H7 (cell line): ENCODE measurements at regions not wholly inside any gene's neighbourhood (a gene's known extent, or its start where the extent isn't known, plus 50 kb on each side); places are given as distances from the start of the nearest gene placed in this dataset.

ENCODE experiments used
- DNase-seq: peaks from one replicate; pipeline ENCODE4 v3.0.0; 2012
- H3K27me3 ChIP-seq: 2 replicates; pipeline ENCODE4 v1.6.0; 2011; ENCODE audit warnings: mild to moderate bottlenecking, low read length; ENCODE audit not compliant: control insufficient read depth, insufficient read depth
- H3K36me3 ChIP-seq: replicated peaks from 2 replicates; pipeline ENCODE4 v1.5.1; 2011; ENCODE audit warnings: low read length; ENCODE audit not compliant: control insufficient read depth, insufficient read depth
- H3K4me3 ChIP-seq: 2 replicates; pipeline ENCODE4 v1.5.1; 2011; ENCODE audit warnings: low read depth, mild to moderate bottlenecking, control low read depth, low read length, moderate library complexity; ENCODE audit not compliant: insufficient read depth

DNA sequence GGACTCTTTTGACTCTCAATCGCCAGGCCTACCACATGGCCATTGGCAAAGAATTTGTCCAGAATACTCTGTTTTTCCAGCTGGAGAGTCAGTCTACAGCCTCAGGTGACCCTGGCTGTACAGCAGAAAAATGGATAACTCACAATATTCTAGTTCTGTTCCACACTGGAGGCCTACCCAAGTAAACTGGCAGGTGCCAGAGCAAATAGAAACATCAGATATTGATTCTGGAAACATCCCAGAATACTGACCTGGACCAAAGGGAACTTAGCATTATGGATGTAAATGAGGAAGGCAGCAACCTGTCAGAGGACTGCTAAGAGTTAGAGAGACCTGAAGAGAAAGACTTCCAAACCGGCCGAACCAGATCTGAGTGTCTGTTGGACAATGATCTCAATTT, 147.9 kb upstream of the SMAD1 start:
- no peaks in the 10 kb centered on the region for H3K36me3 ChIP-seq
- no peak overlapping the region for H3K4me3 ChIP-seq
- no peak for DNase-seq
- no peaks in the 10 kb centered on the region for H3K27me3 ChIP-seq

DNA sequence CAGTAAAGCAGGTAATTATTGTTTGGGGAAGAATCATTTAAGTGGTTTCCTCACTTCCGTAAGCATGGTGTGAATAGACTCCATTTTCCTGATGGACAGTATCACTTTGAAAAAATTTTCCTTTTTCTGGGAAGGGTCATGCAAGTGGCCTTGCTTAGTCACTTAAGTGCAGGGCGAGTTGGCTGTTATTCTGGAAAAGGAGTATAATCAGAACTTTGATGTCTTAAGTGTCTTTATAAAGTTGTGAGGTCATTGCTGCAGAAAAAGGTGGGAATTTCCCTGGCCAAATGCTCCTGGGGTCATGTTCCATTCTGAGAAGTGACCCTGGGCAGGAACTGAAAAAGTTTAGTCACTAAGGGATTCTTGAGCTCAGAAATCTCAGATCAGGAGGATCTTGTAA, 146.1 kb upstream of the OTUD4 start:
- H3K27me3 ChIP-seq: no peaks in the 10 kb centered on the region
- H3K4me3 ChIP-seq: no peak overlapping the region
- no peaks in the 10 kb centered on the region for H3K36me3 ChIP-seq
- DNase-seq: no peak

DNA sequence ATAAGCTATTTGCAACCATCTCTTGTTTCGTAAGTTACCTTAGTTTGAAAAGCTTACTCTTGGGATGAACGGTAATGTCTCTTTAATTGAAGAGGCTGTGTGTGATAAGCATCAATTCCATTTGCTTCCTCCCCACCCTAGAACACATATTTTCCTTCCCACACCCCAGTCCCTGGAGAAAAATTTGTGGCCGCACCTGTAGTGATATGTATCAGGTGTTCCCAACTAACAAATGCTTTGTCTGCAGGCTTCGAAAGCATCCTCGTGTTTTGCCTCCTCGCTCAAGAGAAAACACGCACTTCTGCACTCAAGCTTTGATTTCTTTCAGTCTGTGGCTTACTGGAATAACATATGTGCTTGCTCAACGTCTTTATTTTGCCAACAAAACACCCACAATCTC, 143.8 kb upstream of the OTUD4 start:
- no peak overlapping the region for H3K4me3 ChIP-seq
- no peaks in the 10 kb centered on the region for H3K27me3 ChIP-seq
- no peaks in the 10 kb centered on the region for H3K36me3 ChIP-seq
- no peak for DNase-seq

DNA sequence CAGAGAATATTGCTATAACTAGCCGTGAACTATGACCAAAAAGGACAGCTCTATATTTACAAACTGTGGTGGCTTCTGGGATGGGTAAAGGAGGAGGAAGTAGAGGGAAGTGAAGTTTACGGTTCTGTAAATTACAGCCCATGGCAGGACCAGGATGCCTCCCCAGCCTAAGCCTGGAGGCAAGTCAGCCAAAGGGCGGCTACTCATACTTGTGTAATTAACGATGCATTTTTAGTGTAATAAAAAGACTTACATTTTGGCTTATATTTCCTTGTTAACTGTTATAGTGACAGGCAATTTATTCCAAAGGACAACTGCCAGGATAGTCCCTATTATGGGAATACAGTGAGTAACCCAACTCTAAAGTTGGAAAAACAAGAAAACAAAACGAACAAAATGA, 139.9 kb upstream of the OTUD4 start:
- Histone ChIP-seq H3K27me3 (no peaks in the 10 kb centered on the region), H3K4me3 (no peak overlapping the region), H3K36me3 (no peaks in the 10 kb centered on the region)
- DNase-seq: no peak

DNA sequence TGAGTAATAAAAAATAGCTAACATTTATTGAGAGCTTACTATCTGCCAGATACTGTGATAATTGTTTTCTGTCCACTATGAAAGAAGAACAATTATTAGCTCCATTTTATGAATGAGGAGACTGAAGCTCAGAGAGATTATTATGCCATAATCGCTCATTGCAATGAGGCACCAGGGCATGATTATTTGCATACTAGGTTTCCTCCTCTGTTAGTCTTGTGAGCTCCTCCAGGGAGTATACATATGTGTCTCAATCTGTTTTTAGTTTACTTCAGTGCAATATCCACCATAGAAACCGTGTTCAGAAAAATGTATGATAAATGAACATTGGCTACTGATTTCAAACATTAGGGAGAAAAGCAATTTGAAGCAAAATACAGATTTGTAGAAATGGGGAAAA, 139.4 kb upstream of the OTUD4 start:
- no peaks in the 10 kb centered on the region for H3K27me3 ChIP-seq
- no peak for DNase-seq
- H3K4me3 ChIP-seq: no peak overlapping the region
- H3K36me3 ChIP-seq: no peaks in the 10 kb centered on the region

DNA sequence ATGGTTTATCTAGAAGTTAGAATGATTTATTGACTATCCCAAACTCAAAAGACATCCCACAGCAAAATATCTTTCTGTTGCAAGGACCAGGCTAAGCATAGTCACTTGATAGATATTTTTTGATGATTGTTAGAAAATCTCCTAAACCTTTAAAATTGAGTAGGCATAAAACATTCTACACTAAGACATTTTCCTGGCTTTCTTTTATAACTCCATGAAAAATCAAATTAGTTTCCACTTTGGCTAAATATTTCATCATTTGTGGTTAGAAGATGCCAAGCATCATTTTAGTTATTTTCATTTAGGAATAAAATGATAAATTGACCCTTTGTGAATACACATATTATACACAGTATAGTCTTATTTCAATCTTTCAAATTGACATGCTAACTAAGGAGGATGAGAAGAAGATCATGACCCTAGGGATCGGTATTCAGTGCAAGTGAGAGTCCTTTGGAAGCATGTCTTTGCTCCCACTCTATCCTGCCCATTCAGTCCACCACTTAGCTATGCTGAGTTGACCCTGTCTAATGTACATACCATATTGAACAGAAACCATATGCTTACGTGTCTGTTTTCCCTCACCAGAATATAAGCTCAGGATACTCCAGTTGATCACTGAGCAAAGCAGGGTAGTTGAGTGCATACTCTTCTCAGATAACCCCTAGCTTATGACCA, 136.6 kb upstream of the OTUD4 start:
- Histone ChIP-seq H3K4me3 (no peak overlapping the region), H3K36me3 (no peaks in the 10 kb centered on the region), H3K27me3 (no peaks in the 10 kb centered on the region)
- no peak for DNase-seq

DNA sequence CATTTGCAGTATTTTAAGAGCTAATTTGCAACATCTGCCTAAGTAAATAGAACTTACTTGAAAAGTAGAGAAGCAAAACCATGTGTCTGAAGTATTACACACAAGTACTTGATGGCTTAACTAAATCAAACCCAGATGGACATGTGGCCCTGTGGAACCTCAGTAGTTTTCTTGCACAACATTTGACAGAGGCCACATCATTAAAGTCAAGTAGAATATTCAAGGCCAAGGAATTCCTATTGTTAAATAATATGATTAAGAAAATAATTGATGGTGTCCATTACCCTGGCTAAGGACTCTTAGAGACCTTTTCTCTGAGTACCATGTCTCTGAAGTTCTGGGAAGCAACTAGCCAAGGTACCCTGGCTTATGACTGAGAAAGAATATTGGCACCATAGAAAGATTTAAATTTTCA, 135.4 kb upstream of the OTUD4 start:
- DNase-seq: no peak

DNA sequence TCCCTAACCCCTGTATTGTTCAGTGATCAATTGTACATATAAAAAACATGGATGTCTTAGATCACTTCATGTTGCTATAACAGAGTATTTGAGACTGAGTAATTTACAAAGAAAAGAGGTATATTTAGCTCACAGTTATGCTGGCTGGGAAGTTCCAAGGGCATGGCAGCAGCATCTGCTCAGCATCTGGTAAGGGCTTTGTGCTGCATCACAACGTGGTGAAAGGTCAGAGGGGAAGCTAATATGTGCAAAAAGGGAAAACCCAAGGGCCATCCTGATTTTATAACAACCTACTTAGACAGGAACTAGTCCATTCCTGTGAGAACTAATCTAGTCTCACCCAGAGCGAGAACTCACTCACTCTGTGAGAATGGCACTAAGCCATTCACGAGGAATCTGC, 128.2 kb upstream of the OTUD4 start:
- H3K36me3 ChIP-seq: no peaks in the 10 kb centered on the region
- no peak overlapping the region for H3K4me3 ChIP-seq
- DNase-seq: no peak
- no peaks in the 10 kb centered on the region for H3K27me3 ChIP-seq

More for the DNA sequence above, 135.4 kb upstream of the OTUD4 start:
- H3K4me3 ChIP-seq: no peak overlapping the region
- H3K36me3 ChIP-seq: no peaks in the 10 kb centered on the region
- H3K27me3 ChIP-seq: no peaks in the 10 kb centered on the region

DNA sequence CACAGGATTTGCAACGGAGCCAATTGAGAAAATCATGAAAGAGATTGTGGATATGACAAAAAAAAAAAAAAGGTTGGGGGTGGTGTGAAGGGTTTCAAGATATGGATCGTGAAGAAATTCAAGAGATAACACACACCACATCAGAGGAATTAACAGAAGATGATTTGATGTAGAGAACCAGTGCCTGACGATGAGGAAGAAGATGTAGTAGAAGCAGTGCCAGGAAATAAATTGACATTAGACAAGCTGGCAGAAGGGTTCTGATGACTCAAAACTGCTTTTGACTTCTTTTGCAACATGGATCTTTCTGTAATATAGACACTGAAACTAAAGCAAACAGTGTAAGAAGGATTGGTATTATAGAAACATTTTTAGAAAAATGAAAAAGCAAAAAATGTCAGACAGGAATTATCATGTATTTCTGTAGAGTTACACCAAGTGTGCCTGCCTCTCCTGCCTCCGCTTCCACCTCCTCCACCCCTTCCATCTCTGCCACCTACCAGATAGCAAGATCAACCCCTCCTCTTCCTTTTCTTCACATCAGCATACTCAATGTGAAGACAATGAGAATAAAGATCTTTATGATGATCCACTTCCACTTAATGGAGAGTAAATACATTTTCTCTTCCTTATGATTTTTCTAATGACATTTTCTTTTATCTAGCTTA, 127.5 kb upstream of the OTUD4 start:
- no peak overlapping the region for H3K4me3 ChIP-seq
- H3K36me3 ChIP-seq: no peaks in the 10 kb centered on the region
- no peak for DNase-seq
- no peaks in the 10 kb centered on the region for H3K27me3 ChIP-seq

DNA sequence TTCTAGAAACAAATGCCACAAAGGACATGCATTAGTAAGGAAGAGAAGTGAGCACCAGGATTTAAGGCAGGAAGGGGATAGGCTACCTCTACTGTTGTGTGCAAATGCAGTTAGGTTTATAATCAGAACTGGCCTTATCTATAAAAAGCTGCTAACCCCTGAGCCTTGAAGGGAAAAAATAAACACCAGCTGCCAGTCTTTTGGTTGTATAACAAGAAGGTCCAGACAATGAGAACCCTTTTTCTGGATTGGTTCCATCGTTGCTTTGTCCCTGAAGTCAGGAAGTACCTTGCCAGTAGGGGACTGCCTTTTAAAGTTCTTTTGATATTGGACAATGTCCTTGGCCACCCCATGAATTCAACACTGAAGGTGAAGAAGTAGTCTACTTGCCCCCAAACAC, 126.7 kb upstream of the OTUD4 start:
- no peak overlapping the region for H3K4me3 ChIP-seq
- no peaks in the 10 kb centered on the region for H3K27me3 ChIP-seq
- no peaks in the 10 kb centered on the region for H3K36me3 ChIP-seq
- DNase-seq: no peak

DNA sequence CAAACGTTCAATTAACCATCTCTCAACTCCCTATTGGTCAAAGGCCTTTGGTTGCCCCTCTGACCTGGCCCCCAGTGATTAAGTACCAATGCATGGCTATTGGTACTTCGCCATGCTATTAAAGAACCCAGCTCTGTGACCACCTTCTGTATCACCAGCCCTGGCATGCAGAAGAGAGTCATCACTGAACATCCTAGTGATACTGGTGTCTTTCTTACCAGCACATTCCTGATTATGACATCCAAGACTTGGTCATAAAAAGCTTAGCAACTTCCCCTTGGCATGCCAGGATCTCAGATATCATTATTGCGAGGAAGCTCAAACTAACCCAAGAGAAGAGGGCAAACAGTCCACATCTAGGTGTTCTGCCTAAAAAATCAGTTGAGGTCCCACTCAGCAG, 122.3 kb upstream of the OTUD4 start:
- DNase-seq: no peak
- Histone ChIP-seq H3K36me3 (no peaks in the 10 kb centered on the region), H3K27me3 (no peaks in the 10 kb centered on the region), H3K4me3 (no peak overlapping the region)

DNA sequence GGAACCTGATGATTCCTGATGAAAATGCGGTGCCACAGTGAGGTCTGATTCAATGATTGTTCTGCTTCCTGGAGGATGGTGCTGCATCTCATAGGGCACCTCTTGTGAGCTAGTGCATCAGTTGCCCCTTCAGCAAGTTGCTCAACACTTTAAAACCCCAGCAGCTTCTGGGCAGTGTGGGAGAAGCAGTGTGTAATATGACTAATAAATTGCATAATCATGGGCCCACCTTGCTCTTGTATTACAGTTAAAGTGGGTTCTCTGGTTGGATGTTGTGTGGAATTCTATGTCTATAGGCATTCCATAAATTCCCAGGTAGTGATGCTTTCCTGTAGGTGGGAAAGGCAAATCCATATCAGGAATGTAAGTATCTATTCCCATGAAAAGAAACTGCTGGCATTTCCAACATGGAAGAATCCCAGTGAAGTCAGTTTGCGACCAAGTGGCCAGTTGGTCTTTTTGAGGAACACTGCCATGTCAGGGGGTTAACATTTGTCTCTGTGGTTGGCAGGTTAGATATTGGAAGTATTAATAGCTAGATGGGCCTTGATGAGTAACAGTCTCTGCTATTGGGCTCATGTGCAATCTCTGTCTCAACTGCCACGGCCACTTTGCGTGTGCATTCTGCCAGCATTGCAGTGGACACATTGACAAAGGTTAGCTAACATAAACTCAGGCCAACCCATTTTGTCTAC, 121.1 kb upstream of the OTUD4 start:
- Histone ChIP-seq H3K4me3 (no peak overlapping the region), H3K36me3 (no peaks in the 10 kb centered on the region), H3K27me3 (no peaks in the 10 kb centered on the region)
- no peak for DNase-seq

DNA sequence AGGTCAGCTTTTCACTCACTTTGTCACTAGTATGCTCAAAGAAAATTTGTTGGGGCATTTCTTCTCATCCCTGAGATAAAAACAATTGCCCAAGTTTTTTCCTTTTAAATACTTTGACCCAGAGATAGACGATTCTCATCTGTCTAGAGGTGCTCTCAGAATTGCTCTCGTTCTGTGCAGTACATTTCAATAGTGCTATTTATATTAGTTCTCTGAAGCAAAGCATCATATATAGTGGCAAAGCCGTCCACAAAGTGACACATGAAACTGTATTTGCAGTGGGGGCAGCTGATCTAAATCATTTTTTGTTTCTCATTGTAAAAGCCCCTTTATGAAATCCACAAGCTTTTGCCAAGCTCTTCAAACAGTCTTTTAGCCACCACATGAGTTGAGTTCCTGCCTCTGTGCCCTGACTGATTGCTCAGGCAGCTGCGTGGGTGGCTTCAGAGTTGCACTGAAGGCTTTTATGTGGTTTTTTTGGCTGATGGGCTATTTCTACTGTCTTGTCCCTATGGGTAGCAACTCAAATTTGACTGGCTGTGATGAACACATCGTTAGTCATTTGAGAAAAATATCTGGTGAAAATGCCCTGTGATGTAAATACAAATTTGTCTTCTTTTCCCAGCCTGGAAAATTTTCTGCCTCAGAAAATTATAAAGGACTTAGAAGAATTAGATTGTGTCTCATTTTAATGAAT, 119.1 kb upstream of the OTUD4 start:
- no peak for DNase-seq
- H3K27me3 ChIP-seq: no peaks in the 10 kb centered on the region
- no peaks in the 10 kb centered on the region for H3K36me3 ChIP-seq
- H3K4me3 ChIP-seq: no peak overlapping the region

DNA sequence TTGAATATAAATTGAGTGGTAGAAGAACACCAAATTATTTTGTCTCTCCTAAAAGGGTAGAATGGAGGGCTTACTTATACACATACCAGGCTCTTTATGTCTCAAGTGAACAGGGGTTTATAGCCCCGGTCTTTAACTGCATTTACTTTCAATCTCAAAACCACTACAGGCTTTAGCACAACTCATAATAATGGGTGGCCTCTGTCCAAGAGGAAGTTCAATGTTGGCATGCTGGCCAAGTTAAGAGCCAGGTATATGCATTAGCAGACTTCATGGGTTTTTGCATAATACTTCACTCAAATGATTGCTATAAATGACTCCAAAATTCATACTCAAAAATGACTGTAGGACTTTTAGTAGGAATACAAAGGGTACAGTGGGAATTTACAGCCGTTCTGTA, 118.5 kb upstream of the OTUD4 start:
- no peaks in the 10 kb centered on the region for H3K27me3 ChIP-seq
- no peaks in the 10 kb centered on the region for H3K36me3 ChIP-seq
- H3K4me3 ChIP-seq: no peak overlapping the region
- no peak for DNase-seq

DNA sequence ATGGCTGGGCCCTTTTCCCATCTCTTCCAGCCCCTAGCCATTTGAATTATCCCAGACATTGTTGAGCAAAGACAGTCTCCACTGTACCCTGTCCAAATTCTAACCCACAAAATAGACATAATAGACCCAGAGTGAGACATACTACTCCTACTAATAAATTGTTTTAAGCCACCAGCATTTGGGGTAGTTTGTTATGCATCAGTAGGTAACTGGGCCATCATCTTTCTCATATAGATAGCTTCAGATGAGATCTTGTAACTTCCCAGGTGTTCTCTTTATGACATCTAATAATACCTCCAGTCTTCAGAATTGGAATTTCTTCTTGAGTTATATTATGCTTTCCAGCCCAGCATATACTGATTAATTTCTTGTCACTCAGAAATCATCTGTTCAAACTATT, 117.2 kb upstream of the OTUD4 start:
- H3K36me3 ChIP-seq: no peaks in the 10 kb centered on the region
- H3K4me3 ChIP-seq: no peak overlapping the region
- DNase-seq: no peak
- no peaks in the 10 kb centered on the region for H3K27me3 ChIP-seq
